ENCODE measurements at regions not wholly inside any gene's neighbourhood (a gene's known extent, or its start where the extent isn't known, plus 50 kb on each side); places are given as distances from the start of the nearest gene placed in this dataset.

DNA sequence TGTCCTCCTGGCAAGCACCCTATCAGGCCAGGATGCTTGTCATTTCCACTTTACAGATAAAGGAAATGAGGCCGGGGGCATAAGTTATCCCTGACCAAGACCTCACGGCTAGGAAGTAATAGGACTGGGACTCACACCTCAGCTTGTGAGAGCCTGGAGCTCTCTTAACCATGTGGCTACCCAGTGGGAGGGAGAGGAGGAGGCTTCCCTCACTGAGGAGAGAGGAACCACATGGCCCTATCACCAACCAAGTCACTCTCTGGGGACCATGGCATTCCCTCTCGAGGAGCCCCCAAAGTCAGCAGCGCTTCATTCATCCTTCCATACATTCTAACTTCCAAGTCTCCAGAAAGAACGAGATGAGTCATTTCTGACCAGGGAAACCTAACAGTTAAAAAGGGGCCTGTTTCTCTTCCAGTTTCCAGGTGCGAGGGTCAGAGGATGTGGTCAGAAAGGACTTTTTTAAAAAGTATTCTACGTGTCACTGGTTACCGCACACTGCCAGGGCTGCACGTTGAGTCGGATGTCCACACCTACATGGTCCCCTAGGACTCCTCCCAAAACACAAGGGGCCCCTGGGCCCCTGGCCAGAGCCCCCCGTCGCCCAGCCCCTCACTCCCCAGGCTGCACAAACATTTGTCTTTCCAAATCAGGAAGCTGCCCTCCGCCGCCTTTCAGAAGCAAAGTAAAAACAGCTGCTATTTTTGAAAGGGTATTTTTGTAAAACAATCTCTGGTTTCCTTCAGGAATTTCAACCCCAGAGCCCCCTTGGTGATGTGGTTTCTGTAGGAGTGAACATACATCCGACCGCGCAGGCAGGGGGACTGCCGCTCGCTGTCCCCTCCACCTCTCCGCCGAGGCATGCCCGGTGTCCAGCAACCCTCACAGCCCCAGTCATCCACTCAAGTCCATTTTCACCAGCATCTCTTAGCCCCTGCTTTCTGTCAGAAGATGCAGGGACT, 128.2 kb upstream of the CHST15 start (continued):
- TF ChIP-seq BACH1 (IDR thresholded peaks at IDR 0.05; ENCODE audit: borderline replicate concordance) (no peak), SPI1 (IDR thresholded peaks at IDR 0.05; ENCODE audit: borderline replicate concordance, insufficient read depth, low read depth, low read length) (peak; percentile 23; the same call in 1 of the 2 replicates), TARDBP (IDR thresholded peaks at IDR 0.05; ENCODE audit: borderline replicate concordance) (no peak), TCF7 (IDR thresholded peaks at IDR 0.05; ENCODE audit: borderline replicate concordance) (no peak), STAT3 (IDR thresholded peaks at IDR 0.05; ENCODE audit: low read depth, low read length) (no peak), FOXM1 (IDR thresholded peaks at IDR 0.05; ENCODE audit: low read depth, low read length) (peak; percentile 83), SMARCA5 (IDR thresholded peaks at IDR 0.05) (peak; percentile 77), CHD1 (IDR thresholded peaks at IDR 0.05; ENCODE audit: low read depth, low read length) (no peak), CBX5 (IDR thresholded peaks at IDR 0.05; ENCODE audit: low read depth) (no peak)
- TF ChIP-seq, protein P1, sequence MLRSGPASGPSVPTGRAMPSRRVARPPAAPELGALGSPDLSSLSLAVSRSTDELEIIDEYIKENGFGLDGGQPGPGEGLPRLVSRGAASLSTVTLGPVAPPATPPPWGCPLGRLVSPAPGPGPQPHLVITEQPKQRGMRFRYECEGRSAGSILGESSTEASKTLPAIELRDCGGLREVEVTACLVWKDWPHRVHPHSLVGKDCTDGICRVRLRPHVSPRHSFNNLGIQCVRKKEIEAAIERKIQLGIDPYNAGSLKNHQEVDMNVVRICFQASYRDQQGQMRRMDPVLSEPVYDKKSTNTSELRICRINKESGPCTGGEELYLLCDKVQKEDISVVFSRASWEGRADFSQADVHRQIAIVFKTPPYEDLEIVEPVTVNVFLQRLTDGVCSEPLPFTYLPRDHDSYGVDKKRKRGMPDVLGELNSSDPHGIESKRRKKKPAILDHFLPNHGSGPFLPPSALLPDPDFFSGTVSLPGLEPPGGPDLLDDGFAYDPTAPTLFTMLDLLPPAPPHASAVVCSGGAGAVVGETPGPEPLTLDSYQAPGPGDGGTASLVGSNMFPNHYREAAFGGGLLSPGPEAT (IDR thresholded peaks at IDR 0.05; ENCODE audit: low read depth): peak; percentile 98

DNA sequence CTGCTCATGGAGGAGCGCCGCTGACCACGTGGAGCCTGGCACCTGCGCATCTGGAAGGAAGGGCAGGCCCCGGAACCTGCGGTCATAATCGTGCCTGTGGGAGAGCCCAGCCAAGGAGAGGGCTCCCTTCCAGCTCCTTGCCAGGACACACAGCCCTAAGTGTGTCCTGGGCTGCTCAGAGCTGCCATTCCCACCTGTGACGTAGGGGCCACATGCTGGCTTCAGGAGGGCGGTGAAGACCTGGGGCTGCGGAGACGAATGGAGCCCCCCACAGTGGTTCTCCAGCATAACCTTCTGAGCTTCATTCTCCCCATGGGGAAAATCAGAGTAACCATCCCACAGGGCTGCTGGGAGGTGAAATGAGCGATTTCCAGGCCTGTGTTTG, 127.6 kb upstream of the CHST15 start:
- no peaks in the 10 kb centered on the region for H3K27me3 ChIP-seq (replicated peaks in 1 of 2; ENCODE audit: control insufficient read depth in 2 of 2, insufficient read depth in 2 of 2, low read length in 1 of 2)
- no TSS peak for BruUV-seq (replicated peaks)
- no peaks in the 10 kb centered on the region for H3K9me3 ChIP-seq (replicated peaks; ENCODE audit: control insufficient read depth, insufficient read depth, low read length)
- FAIRE-seq (no peak), ATAC-seq (no peak), DNase-seq (ENCODE audit: low read depth, low spot score) (no peak)
- in situ Hi-C loops (cut with MboI): loop anchor here (10.0 kb wide), 1 partner anchor 376 kb away; no protein-coding TSS in a partner anchor
- H3K4me1 ChIP-seq (ENCODE audit: control insufficient read depth, insufficient read depth, low read length): peaks cover 31% of the 10 kb centered on the region
- 65% methylated on average over 12 of the region's 12 CpGs for WGBS (ENCODE audit: insufficient coverage, insufficient replicate concordance, low lambda C conversion rate, missing lambda C conversion rate)
- no peak overlapping the region for H3K9ac ChIP-seq (ENCODE audit: control insufficient read depth, insufficient read depth, low read length)
- H3K4me2 ChIP-seq (ENCODE audit: control insufficient read depth, insufficient read depth): peak overlapping the region; percentile 94
- TF ChIP-seq SMARCA5 (IDR thresholded peaks at IDR 0.05) (peak; percentile 63; the same call in 1 of the 2 replicates), EGR1 (IDR thresholded peaks at IDR 0.05; ENCODE audit: borderline replicate concordance in 1 of 2, low read depth in 2 of 2, low read length in 2 of 2) (no peak)
- intact Hi-C loops (cut with micrococcal nuclease; ENCODE audit: unreplicated experiment): loop anchor here (2.0 to 10.0 kb wide), 4 partner anchors 64 to 824 kb away; no protein-coding TSS in a partner anchor
- peak overlapping the region; percentile 81 for H3K27ac ChIP-seq (ENCODE audit: control insufficient read depth, insufficient read depth)
- ChIA-PET POLR2A (interaction anchor here (0.6 kb wide), 1 partner anchor 29 kb away, joined by 3 read pairs; no protein-coding TSS in a partner anchor), SMC1A (ENCODE audit: uncharacterized antibody, unreplicated experiment) (interaction anchor here (0.9 to 2.8 kb wide), 8 partner anchors 11 to 178 kb away, joined by 3 to 13 read pairs (median 4); no protein-coding TSS in a partner anchor), CTCF (interaction anchor here (0.6 to 2.1 kb wide), 6 partner anchors 12 to 225 kb away, joined by 3 to 8 read pairs (median 4); no protein-coding TSS in a partner anchor), RAD21 (ENCODE audit: unreplicated experiment) (interaction anchor here (1.5 to 3.2 kb wide), 5 partner anchors 28 to 168 kb away, joined by 3 to 18 read pairs (median 5); no protein-coding TSS in a partner anchor)
- H3K36me3 ChIP-seq (ENCODE audit: control insufficient read depth in 2 of 2, insufficient read depth in 2 of 2, low read length in 1 of 2): no peaks in the 10 kb centered on the region
- H4K20me1 ChIP-seq (ENCODE audit: control insufficient read depth, insufficient read depth): no peaks in the 10 kb centered on the region
- H2AFZ ChIP-seq (ENCODE audit: control insufficient read depth, low read depth, low read length): peak overlapping the region; percentile 71
- no peaks in the 10 kb centered on the region for H3K79me2 ChIP-seq (ENCODE audit: control insufficient read depth, insufficient read depth, low read length)
- no peak overlapping the region for H3K4me3 ChIP-seq

Data from GM12878 (cell line).